A549 (cell line): ENCODE measurements at regions not wholly inside any gene's neighbourhood (a gene's known extent, or its start where the extent isn't known, plus 50 kb on each side); places are given as distances from the start of the nearest gene placed in this dataset.

ENCODE experiments used
- ESRRA ChIP-seq: fragments of 150-350 bp; IDR thresholded peaks from 2 replicates; pipeline ENCODE4 v1.6.1; 2014; ENCODE audit warnings: mild to moderate bottlenecking, low read length, borderline replicate concordance
- FOSL2 ChIP-seq, 2 experiments: fragments of 450-650 bp in 1 of 2; fragments of >200 bp in 1 of 2; sonication (Bioruptor Twin) in 1 of 2; formaldehyde crosslinking; IDR thresholded peaks; 2 replicates each; pipeline versions ENCODE4 v1.5.0 to v1.6.1; 2016 to 2020; ENCODE audit warnings: mild to moderate bottlenecking in 1 of 2, moderate library complexity in 1 of 2
- JUNB ChIP-seq: fragments of >200 bp; sonication (Bioruptor Twin); formaldehyde crosslinking; IDR thresholded peaks from 2 replicates; pipeline ENCODE4 v1.6.1; 2016
- POLR2A ChIP-seq: IDR thresholded peaks from 2 replicates; pipeline ENCODE4 v1.6.1; 2012; ENCODE audit warnings: mild to moderate bottlenecking, low read length
- RCOR1 ChIP-seq: fragments of 150-350 bp; IDR thresholded peaks from 2 replicates; pipeline ENCODE4 v1.6.1; 2014; ENCODE audit warnings: antibody characterized with exemption, low read length, low read depth
- TF ChIP-seq, protein P1 (sequence below): IDR thresholded peaks from 2 replicates; pipeline ENCODE4 v1.6.1; 2012
- TF ChIP-seq, protein P2 (sequence below): fragments of >200 bp; sonication (Bioruptor Twin); formaldehyde crosslinking; IDR thresholded peaks from 3 replicates; pipeline ENCODE4 v1.5.1; 2016

DNA sequence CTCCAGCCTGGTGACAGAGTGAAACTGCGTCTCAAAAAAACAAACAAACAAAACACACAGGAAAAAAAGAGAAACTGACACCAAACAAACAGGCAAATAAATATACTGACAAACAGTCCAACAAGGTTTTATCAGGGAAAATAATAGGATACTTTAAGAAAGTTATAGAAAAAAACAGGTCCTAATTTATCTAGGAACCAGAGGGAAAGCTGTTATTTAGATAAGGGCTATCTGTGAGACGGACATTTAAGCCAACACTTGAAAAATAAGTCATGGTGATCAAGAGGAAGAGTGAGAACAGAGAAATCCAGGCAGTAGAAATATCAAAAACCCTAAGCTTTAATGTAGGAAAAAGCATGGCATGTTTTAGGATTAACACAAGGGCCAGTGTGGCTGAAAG is 68.9 kb downstream of the FAM217A start:
- TF ChIP-seq, protein P1, sequence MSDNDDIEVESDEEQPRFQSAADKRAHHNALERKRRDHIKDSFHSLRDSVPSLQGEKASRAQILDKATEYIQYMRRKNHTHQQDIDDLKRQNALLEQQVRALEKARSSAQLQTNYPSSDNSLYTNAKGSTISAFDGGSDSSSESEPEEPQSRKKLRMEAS = no peak
- TF ChIP-seq, protein P2, sequence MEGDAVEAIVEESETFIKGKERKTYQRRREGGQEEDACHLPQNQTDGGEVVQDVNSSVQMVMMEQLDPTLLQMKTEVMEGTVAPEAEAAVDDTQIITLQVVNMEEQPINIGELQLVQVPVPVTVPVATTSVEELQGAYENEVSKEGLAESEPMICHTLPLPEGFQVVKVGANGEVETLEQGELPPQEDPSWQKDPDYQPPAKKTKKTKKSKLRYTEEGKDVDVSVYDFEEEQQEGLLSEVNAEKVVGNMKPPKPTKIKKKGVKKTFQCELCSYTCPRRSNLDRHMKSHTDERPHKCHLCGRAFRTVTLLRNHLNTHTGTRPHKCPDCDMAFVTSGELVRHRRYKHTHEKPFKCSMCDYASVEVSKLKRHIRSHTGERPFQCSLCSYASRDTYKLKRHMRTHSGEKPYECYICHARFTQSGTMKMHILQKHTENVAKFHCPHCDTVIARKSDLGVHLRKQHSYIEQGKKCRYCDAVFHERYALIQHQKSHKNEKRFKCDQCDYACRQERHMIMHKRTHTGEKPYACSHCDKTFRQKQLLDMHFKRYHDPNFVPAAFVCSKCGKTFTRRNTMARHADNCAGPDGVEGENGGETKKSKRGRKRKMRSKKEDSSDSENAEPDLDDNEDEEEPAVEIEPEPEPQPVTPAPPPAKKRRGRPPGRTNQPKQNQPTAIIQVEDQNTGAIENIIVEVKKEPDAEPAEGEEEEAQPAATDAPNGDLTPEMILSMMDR = no peak
- TF ChIP-seq FOSL2 (IDR thresholded peaks at IDR 0.05) (no peak), FOSL2 (CRISPR knock-in tag; IDR thresholded peaks at IDR 0.05) (no peak), ESRRA (no peak), RCOR1 (no peak), POLR2A (no peak), JUNB (no peak)
